BE2C (cell line): ENCODE measurements at regions not wholly inside any gene's neighbourhood (a gene's known extent, or its start where the extent isn't known, plus 50 kb on each side); places are given as distances from the start of the nearest gene placed in this dataset.
"Not testable (repeated sequence)": the region's sequence is repeated elsewhere in the genome, so short reads cannot be mapped to it uniquely, and the experiment has no call there.

Experiments used
- DNase-seq: peaks from one replicate; pipeline ENCODE4 v3.0.0-alpha.2; 2020
- H3K27me3 ChIP-seq: fragments of 250-450 bp; sonication (Bioruptor Pico); 2 replicates; pipeline ENCODE4 v1.5.1; 2020; ENCODE audit warnings: mild to moderate bottlenecking
- H3K36me3 ChIP-seq: fragments of 250-450 bp; sonication (Bioruptor Pico); 2 replicates; pipeline ENCODE4 v1.5.1; 2020; ENCODE audit warnings: mild to moderate bottlenecking
- H3K4me1 ChIP-seq: fragments of 250-450 bp; sonication (Bioruptor Pico); 2 replicates; pipeline ENCODE4 v1.5.1; 2020
- H3K4me3 ChIP-seq: 2 replicates; pipeline ENCODE4 v1.5.1; 2011; ENCODE audit warnings: low read depth, low read length
- H3K9me3 ChIP-seq: fragments of 250-450 bp; sonication (Bioruptor Pico); 2 replicates; pipeline ENCODE4 v1.5.1; 2020
- TF ChIP-seq, protein P1 (sequence below): IDR thresholded peaks from 2 replicates; pipeline ENCODE4 v1.5.1; 2012; ENCODE audit warnings: mild to moderate bottlenecking, low read depth, low read length

- no peaks in the 10 kb centered on the region for H3K27me3 ChIP-seq
- H3K4me1 ChIP-seq: no peaks in the 10 kb centered on the region
- H3K4me3 ChIP-seq: no peak overlapping the region
- TF ChIP-seq, protein P1, sequence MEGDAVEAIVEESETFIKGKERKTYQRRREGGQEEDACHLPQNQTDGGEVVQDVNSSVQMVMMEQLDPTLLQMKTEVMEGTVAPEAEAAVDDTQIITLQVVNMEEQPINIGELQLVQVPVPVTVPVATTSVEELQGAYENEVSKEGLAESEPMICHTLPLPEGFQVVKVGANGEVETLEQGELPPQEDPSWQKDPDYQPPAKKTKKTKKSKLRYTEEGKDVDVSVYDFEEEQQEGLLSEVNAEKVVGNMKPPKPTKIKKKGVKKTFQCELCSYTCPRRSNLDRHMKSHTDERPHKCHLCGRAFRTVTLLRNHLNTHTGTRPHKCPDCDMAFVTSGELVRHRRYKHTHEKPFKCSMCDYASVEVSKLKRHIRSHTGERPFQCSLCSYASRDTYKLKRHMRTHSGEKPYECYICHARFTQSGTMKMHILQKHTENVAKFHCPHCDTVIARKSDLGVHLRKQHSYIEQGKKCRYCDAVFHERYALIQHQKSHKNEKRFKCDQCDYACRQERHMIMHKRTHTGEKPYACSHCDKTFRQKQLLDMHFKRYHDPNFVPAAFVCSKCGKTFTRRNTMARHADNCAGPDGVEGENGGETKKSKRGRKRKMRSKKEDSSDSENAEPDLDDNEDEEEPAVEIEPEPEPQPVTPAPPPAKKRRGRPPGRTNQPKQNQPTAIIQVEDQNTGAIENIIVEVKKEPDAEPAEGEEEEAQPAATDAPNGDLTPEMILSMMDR: no peak
- no peak for DNase-seq
- no peaks in the 10 kb centered on the region; the same call in 1 of the 2 replicates for H3K9me3 ChIP-seq
- no peaks in the 10 kb centered on the region for H3K36me3 ChIP-seq
Observed at GRCh38 chr15:75109736-75110130, 86.3 kb downstream of the PPCDC start.

GRCh38 chr15:75112278-75112847, 89.0 kb downstream of the PPCDC start:
- no peaks in the 10 kb centered on the region for H3K4me1 ChIP-seq
- no peak for DNase-seq
- TF ChIP-seq, protein P1: no peak

DNA sequence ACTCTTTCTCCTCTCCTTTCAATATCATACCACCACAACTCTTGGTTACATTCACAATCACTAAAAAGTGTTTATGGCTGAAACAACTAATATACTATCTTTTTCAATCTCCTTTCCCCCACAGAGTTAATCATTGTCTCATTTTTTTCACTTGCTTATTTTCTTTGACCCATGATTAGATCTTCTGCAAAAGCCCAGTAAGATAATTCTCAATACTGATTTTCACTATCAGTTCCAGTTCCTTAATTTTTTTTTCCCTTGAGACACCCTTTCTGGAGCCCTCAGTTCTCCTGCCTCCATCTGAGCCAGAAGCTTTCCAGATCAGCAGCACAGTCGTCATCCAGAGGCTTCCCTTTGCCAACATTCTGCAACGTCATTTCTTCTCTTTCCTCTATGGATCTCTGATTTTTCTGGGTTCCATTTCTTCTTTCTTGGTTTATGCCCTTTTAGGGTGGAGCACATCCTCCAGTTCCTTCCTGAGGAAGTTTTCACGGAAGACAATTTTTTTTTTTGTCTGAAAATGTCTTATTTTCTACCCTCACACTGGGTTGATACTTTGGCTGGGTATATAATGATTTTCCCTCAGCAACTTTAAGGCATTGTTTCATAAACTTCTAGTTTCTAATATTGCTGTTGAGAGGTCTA, 88.7 kb upstream of the C15orf39 start:
- TF ChIP-seq, protein P1: no peak
- H3K4me3 ChIP-seq: no peak overlapping the region
- DNase-seq: no peak
- H3K36me3 ChIP-seq: no peaks in the 10 kb centered on the region
- no peaks in the 10 kb centered on the region for H3K4me1 ChIP-seq
- H3K27me3 ChIP-seq: no peaks in the 10 kb centered on the region
- no peaks in the 10 kb centered on the region; the same call in none of the 2 replicates for H3K9me3 ChIP-seq

More at GRCh38 chr15:75112278-75112847, 89.0 kb downstream of the PPCDC start:
- Histone ChIP-seq H3K4me3 (no peak overlapping the region), H3K36me3 (no peaks in the 10 kb centered on the region), H3K9me3 (no peaks in the 10 kb centered on the region; the same call in none of the 2 replicates), H3K27me3 (no peaks in the 10 kb centered on the region)

- TF ChIP-seq, protein P1: no peak
- H3K9me3 ChIP-seq: no peaks in the 10 kb centered on the region; the same call in none of the 2 replicates
- H3K4me1 ChIP-seq: no peaks in the 10 kb centered on the region
- H3K27me3 ChIP-seq: no peaks in the 10 kb centered on the region
- DNase-seq: no peak
- no peaks in the 10 kb centered on the region for H3K36me3 ChIP-seq
- no peak overlapping the region for H3K4me3 ChIP-seq
Observed at GRCh38 chr15:75114327-75114726, 87.4 kb upstream of the C15orf39 start.

DNA sequence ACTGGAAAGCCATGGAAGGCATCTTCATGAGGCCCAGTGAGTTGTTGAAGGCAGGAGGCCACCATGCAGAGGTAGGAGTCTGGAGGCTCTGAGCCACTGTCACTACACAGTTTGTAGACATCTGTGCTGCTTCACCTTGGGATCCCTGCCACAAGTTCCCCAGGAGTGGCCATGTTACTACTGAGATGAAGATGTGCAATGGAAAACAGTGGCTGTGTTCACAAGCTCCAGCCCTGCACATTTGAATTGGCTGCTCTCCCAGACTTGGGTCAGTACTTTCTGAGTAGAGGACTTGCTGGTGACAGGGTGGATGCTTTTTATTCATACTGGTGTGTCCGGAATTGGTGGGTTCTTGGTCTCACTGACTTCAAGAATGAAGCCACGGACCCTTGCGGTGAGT, 86.9 kb upstream of the C15orf39 start:
- Histone ChIP-seq H3K36me3 (no peaks in the 10 kb centered on the region), H3K9me3 (no peaks in the 10 kb centered on the region; the same call in none of the 2 replicates), H3K4me1 (no peaks in the 10 kb centered on the region), H3K4me3 (no peak overlapping the region), H3K27me3 (no peaks in the 10 kb centered on the region)
- TF ChIP-seq, protein P1: no peak
- no peak for DNase-seq

DNA sequence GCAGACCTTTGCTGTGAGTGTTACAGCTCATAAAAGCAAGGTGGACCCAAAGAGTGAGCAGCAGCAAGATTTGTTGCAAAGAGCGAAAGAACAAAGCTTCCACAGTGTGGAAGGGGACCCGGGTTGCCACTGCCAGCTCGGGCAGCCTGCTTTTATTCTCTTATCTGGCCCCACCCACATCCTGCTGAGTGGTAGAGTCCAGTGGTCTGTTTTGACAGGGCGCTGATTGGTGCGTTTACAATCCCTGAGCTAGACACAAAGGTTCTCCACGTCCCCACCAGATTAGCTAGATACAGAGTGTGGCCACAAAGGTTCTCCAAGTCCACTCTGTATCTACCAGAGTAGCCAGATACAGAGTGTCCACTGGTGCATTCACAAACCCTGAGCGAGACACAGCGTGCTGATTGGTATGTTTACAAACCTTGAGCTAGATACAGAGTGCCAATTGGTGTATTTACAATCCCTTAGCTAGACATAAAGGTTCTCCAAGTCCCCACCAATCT, 86.2 kb upstream of the C15orf39 start:
- H3K4me3 ChIP-seq, H3K4me1 ChIP-seq: not testable (repeated sequence)

DNA sequence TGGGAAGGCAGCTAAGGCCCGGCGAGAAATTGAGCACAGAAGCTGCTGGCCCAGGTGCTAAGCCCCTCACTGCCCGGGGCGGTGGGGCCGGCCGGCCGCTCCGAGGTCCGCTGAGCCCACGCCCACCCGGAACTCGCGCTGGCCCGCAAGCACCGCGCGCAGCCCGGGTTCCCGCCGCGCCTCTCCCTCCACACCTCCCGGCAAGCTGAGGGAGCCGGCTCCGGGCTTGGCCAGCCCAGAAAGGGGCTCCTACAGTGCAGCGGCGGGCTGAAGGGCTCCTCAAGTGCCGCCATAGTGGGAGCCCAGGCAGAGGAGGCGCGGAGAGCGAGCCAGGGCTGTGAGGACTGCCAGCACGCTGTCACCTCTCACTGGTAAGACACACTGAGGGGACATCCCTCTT, 85.5 kb upstream of the C15orf39 start:
- H3K4me1 ChIP-seq, H3K9me3 ChIP-seq, DNase-seq, H3K27me3 ChIP-seq, H3K4me3 ChIP-seq, H3K36me3 ChIP-seq: not testable (repeated sequence)

More for the DNA sequence above, 86.2 kb upstream of the C15orf39 start:
- not testable (repeated sequence) for DNase-seq, H3K9me3 ChIP-seq, H3K27me3 ChIP-seq, H3K36me3 ChIP-seq
